A673 (cell line): ENCODE measurements at regions not wholly inside any gene's neighbourhood (a gene's known extent, or its start where the extent isn't known, plus 50 kb on each side); places are given as distances from the start of the nearest gene placed in this dataset.
"Not testable (repeated sequence)": the region's sequence is repeated elsewhere in the genome, so short reads cannot be mapped to it uniquely, and the experiment has no call there.

Experiments
- EZH2 ChIP-seq: fragments of 200-600 bp; sonication (generic); IDR thresholded peaks from 2 replicates; pipeline ENCODE4 v1.6.1; 2017; ENCODE audit warnings: borderline replicate concordance, low read depth, mild to moderate bottlenecking, mixed read lengths, antibody characterized with exemption, low read length; ENCODE audit not compliant: poor library complexity, severe bottlenecking
- TF ChIP-seq, protein P1 (sequence below): fragments of 300-800, 200-600 bp; sonication (generic); conservative IDR thresholded peaks from 2 replicates; pipeline ENCODE4 v1.5.1; 2017; ENCODE audit warnings: low read depth, mild to moderate bottlenecking, antibody characterized with exemption, low read length, moderate library complexity, mixed read lengths

DNA sequence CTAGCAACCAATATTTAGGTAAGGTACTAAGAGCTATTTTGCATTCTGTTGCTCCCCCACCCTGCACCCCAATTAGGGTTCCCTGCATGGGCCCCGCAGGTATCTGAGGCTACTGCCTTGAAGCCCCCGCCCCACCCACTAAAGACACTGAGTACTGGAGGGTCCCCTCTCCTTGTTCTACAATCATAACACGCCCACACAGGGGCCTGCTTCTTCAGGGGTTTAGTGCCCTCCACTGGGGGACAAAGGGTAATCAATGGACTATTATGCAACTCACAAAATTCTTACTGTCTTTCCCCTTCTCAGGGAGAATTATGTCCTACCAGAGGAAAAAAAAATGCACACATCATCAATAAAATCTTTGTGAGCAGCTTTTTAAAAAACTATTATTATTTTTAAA lies 113.1 kb downstream of the ATP6V0E2 start:
- TF ChIP-seq, protein P1, sequence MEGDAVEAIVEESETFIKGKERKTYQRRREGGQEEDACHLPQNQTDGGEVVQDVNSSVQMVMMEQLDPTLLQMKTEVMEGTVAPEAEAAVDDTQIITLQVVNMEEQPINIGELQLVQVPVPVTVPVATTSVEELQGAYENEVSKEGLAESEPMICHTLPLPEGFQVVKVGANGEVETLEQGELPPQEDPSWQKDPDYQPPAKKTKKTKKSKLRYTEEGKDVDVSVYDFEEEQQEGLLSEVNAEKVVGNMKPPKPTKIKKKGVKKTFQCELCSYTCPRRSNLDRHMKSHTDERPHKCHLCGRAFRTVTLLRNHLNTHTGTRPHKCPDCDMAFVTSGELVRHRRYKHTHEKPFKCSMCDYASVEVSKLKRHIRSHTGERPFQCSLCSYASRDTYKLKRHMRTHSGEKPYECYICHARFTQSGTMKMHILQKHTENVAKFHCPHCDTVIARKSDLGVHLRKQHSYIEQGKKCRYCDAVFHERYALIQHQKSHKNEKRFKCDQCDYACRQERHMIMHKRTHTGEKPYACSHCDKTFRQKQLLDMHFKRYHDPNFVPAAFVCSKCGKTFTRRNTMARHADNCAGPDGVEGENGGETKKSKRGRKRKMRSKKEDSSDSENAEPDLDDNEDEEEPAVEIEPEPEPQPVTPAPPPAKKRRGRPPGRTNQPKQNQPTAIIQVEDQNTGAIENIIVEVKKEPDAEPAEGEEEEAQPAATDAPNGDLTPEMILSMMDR, result not testable (repeated sequence)
- TF ChIP-seq EZH2, result not testable (repeated sequence)
